HG02852 (cell line): ENCODE measurements at regions not wholly inside any gene's neighbourhood (a gene's known extent, or its start where the extent isn't known, plus 50 kb on each side); places are given as distances from the start of the nearest gene placed in this dataset.
"Not testable (repeated sequence)": the region's sequence is repeated elsewhere in the genome, so short reads cannot be mapped to it uniquely, and the experiment has no call there.

Experiments
- ATAC-seq: cut with Tn5 transposase; IDR thresholded peaks from one replicate; pipeline ENCODE4 v1.9.1; 2021; ENCODE audit warnings: mild to moderate bottlenecking, moderate library complexity; ENCODE audit not compliant: unreplicated experiment

DNA sequence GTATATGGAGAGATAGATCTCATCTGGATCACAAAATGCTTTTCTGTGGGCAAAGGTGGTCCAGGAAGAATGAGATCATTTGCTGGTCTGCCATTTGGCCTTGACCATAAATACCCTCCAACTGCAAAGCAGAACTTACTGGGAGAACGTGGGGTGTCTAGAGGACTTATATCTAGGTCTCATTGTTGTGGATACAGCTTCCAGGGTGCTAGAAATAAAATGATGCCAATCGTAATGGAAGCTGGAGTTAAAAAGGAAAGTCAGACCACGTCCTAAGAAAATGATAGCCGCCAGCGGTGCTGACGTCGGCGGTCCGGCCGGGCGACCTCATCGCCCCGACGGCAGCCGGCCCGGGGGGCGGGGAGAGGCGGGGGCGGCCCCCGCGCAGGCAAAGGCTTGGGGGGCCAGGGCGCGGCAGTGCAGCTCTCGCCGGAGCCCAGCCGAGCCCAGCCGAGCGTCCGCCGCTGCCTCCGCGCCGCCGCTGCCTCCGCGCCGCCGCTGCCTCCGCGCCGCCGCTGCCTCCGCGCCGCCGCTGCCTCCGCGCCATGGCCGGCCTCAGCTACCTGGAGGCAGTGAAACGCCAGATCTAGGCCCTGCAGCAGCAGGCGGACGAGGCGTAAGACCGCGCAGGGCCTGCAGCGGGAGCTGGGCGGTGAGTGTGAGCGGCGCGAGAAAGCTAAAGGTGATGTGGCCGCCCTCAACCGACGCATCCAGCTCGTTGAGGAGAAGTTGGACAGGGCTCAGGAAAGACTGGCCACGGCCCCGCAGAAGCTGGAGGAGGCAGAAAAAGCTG lies 89.5 kb downstream of the EOMES start:
- ATAC-seq = peak; percentile 85

GRCh38 chr3:27630885-27631284 lies 91.2 kb downstream of the EOMES start:
- ATAC-seq = peak; percentile 48

GRCh38 chr3:27629366-27629765 lies 92.8 kb downstream of the EOMES start:
- no peak for ATAC-seq

- ATAC-seq = no peak
Measured at GRCh38 chr3:27628026-27628750, 93.9 kb downstream of the EOMES start.

DNA sequence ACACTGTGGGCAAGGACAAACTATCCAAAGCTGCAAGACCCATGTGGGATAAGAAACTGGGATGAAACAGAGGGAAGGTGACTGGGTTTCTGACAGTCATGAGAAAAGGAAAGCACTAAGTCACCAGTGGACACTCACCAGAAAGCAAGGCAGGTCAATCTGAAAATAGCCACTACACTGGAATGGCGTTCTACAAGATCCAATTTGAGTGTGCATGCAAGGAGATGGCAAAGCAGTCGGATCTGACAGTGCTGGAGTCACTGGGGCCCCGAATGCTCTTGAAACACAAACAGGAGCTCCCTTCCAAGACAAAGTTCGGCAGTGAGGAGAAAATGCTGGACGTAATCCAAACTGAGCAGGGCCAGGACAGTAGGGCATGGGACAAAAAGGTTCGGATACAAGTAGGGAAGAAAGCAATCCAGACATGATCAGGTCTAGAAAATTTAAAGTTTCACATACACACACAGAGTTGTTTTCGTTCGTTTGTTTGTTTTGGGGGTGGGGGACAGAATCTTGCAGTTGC lies 95.5 kb downstream of the EOMES start:
- ATAC-seq = no peak

- ATAC-seq = no peak
Measured at GRCh38 chr3:27625864-27626263, 96.3 kb downstream of the EOMES start.

- ATAC-seq = no peak
Measured at GRCh38 chr3:27623085-27623753, 98.9 kb downstream of the EOMES start.

- no peak for ATAC-seq
Measured at GRCh38 chr3:27617552-27617951, 104.6 kb downstream of the EOMES start.

DNA sequence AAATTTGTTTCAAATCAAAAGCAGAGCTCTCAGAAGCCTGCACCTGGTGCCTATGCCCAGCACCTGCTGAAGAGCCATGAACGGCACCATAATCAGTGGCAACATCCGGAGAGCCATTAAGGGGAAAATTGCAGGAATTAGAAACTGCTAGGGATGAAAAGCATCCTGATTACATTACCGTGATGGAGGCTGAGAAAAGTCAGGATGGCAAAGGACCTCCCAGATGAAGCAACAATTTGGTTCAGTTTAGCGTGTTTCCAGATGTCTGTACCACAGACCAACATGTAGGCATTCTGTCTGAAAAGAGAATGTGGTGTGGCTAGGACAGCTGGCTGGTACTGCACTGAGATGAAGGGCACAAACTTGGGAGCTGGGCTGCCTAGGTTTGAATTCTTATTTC lies 106.1 kb downstream of the EOMES start:
- ATAC-seq = no peak

GRCh38 chr3:27615555-27615954 lies 106.6 kb downstream of the EOMES start:
- no peak for ATAC-seq

DNA sequence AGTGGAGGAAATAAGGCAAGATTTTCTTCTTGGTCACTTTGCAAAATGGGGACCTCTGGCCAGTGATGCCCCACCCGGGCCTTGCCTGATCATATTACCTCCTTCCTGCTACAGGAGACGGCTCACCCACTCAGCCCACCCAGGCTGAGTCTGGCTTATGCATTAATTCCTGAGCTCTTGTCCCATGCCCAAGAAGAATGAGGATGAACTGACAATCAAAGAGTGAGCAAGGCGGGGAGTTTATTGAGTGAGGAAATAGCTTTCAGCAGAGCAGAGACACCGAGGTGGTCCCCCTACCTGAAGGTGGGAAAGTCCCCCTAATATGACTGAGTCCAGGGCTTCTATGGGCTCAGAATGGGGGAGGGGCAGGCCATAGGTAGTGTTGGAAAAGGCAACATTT lies 107.5 kb downstream of the EOMES start:
- no peak for ATAC-seq

GRCh38 chr3:27613846-27614500 lies 108.2 kb downstream of the EOMES start:
- ATAC-seq = peak; percentile 62

DNA sequence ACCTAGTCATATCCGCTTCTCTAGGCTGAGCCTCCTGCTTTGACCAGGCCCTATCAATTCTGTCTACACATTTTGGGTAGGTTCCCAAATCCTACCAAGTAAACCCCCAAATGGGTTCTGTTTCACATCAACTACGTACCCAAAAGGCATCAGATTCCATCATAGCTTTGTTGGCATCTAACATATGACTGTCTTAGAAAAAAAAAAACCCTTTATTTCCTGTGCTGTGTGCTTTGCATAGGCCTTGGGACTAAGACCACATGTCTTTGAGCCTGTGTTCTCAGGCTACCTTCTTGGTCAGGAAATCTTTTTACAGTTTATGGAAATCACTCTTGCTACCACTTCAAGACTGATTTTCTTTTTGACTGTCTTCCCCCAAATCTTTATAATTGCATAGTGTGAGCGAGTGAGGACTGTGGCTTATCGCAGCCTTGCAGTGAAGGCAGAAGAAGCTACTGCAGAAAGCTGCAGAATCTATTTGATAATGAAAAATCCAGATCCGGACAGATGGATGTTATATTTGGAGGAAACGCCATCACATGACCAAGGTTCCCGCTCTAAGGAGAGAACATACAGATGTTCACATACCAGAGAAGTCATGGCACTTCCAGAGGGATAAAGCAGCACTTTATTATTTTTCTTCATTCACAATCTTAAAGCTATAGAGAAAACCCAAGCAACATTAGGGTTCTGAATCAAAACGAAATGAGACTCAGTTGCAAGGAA lies 111.2 kb downstream of the EOMES start:
- ATAC-seq = peak; percentile 51

GRCh38 chr3:27607370-27607769 lies 114.8 kb downstream of the EOMES start:
- ATAC-seq = no peak

DNA sequence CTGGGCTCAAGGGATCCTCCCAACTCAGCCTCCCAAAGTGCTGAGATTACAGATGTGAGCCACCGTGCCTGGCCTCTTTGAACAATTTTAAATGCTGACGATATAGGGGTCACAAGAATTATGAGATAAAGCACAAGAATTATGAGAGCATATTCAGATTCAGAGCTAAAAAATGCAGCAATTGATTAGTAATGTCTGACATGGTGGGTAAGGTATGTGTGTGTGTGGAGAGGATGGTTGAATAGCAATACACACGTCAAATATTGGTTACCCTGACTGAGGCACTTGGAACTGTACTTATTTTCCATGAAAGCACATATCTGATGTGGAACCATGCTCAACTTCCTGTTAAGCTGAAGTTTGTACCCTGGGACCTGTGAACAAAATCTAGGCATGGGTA lies 115.6 kb downstream of the EOMES start:
- ATAC-seq = no peak

GRCh38 chr3:27601311-27601710 lies 117.1 kb upstream of the SLC4A7 start:
- ATAC-seq = not testable (repeated sequence)

GRCh38 chr3:27599741-27600140 lies 115.6 kb upstream of the SLC4A7 start:
- ATAC-seq = not testable (repeated sequence)

DNA sequence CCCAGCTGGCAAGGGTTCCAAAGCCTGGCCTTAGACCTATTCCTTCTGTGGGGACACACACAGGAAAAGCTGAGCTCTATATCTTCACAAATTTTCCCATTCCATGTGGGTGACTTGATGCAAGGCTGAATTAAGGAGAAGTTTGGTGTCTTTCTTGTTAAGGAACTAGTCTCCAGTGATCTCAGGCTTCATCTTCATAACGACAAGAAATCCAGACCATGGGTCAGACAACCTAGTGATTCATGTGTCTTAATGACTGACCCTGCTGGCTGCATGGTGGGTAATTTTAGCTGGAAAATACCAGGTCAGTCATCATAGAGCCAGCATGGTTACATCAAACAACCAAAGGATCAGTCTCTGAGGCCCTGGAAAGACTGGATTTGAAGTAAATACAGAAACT lies 112.7 kb upstream of the SLC4A7 start:
- ATAC-seq = peak; percentile 21

- ATAC-seq = peak; percentile 62
Measured at GRCh38 chr3:27596334-27596841, 112.2 kb upstream of the SLC4A7 start.

- ATAC-seq = no peak
Measured at GRCh38 chr3:27594096-27594690, 110.0 kb upstream of the SLC4A7 start.
